IMR-90 (cell line): ENCODE measurements at regions not wholly inside any gene's neighbourhood (a gene's known extent, or its start where the extent isn't known, plus 50 kb on each side); places are given as distances from the start of the nearest gene placed in this dataset.

Experiments used
- BHLHE40 ChIP-seq: fragments of 150-350 bp; IDR thresholded peaks from 2 replicates; pipeline ENCODE4 v1.6.1; 2016; ENCODE audit warnings: mild to moderate bottlenecking, low read depth, low read length
- CTCF ChIP-seq: conservative IDR thresholded peaks from 2 replicates; pipeline ENCODE4 v1.5.1; 2012; ENCODE audit warnings: mild to moderate bottlenecking, low read depth, low read length, improper control_type of control experiment
- FOS ChIP-seq: fragments of 150-350 bp; IDR thresholded peaks from 2 replicates; pipeline ENCODE4 v1.6.1; 2016; ENCODE audit warnings: low read depth, low read length
- RAD21 ChIP-seq: IDR thresholded peaks from 2 replicates; pipeline ENCODE4 v1.6.1; 2012; ENCODE audit warnings: low read length, improper control_type of control experiment
- RFX5 ChIP-seq: IDR thresholded peaks from 2 replicates; pipeline ENCODE4 v1.8.0; 2012; ENCODE audit warnings: low read depth, mild to moderate bottlenecking, low read length, moderate library complexity
- SMC3 ChIP-seq: fragments of 150-350 bp; IDR thresholded peaks from 2 replicates; pipeline ENCODE4 v1.6.1; 2016; ENCODE audit warnings: low read depth, mild to moderate bottlenecking, antibody characterized with exemption, low read length, moderate library complexity

- TF ChIP-seq CTCF (no peak), SMC3 (no peak), RAD21 (no peak), BHLHE40 (no peak), RFX5 (no peak), FOS (no peak)
Measured at GRCh38 chr16:49089533-49089932, 192.1 kb downstream of the CBLN1 start.
